ENCODE measurements at regions not wholly inside any gene's neighbourhood (a gene's known extent, or its start where the extent isn't known, plus 50 kb on each side); places are given as distances from the start of the nearest gene placed in this dataset.
"Not testable (repeated sequence)": the region's sequence is repeated elsewhere in the genome, so short reads cannot be mapped to it uniquely, and the experiment has no call there.

GRCh38 chr6:130613176-130613575 lies 214.0 kb upstream of the SMLR1 start:
- H3K4me3 Mint-ChIP-seq, result no peak overlapping the region
- Histone ChIP-seq H3K4me1 (ENCODE audit: control insufficient read depth, insufficient read depth, low read length) (no peaks in the 10 kb centered on the region), H3K9me3 (ENCODE audit: control insufficient read depth, low read length) (no peaks in the 10 kb centered on the region), H3K4me3 (ENCODE audit: low read length) (no peak overlapping the region), H3K27me3 (ENCODE audit: control insufficient read depth, insufficient read depth, low read length, poor library complexity, severe bottlenecking) (no peaks in the 10 kb centered on the region), H3K9ac (ENCODE audit: extremely low read depth, low read length, poor library complexity, severe bottlenecking) (no peak overlapping the region), H3K27ac (ENCODE audit: low read depth, low read length) (no peak overlapping the region), H3K36me3 (ENCODE audit: control insufficient read depth, insufficient read depth, low read length) (no peaks in the 10 kb centered on the region)
- no peaks in the 10 kb centered on the region for H3K27me3 Mint-ChIP-seq (ENCODE audit: insufficient read depth)
- H3K4me1 Mint-ChIP-seq, result peaks cover 8% of the 10 kb centered on the region
- TF ChIP-seq CTCF (conservative IDR thresholded peaks at IDR 0.05), result no peak
- 93 to 97% methylated on average over 6 to 7 of the region's 7 CpGs for WGBS, 2 experiments (ENCODE audit: insufficient coverage in 1 of 2, insufficient read length in 1 of 2)
- no peaks in the 10 kb centered on the region for H3K36me3 Mint-ChIP-seq (ENCODE audit: low read depth)
- no peak for DNase-seq
- H3K9me3 Mint-ChIP-seq, result no peaks in the 10 kb centered on the region
- no peak overlapping the region for H3K27ac Mint-ChIP-seq

- no peak for DNase-seq
- no peaks in the 10 kb centered on the region for H3K36me3 Mint-ChIP-seq (ENCODE audit: low read depth)
- Histone ChIP-seq H3K4me3 (ENCODE audit: low read length) (no peak overlapping the region), H3K9ac (ENCODE audit: extremely low read depth, low read length, poor library complexity, severe bottlenecking) (no peak overlapping the region), H3K27me3 (ENCODE audit: control insufficient read depth, insufficient read depth, low read length, poor library complexity, severe bottlenecking) (no peaks in the 10 kb centered on the region), H3K9me3 (ENCODE audit: control insufficient read depth, low read length) (no peaks in the 10 kb centered on the region), H3K27ac (ENCODE audit: low read depth, low read length) (no peak overlapping the region), H3K36me3 (ENCODE audit: control insufficient read depth, insufficient read depth, low read length) (no peaks in the 10 kb centered on the region), H3K4me1 (ENCODE audit: control insufficient read depth, insufficient read depth, low read length) (no peaks in the 10 kb centered on the region)
- no peaks in the 10 kb centered on the region for H3K9me3 Mint-ChIP-seq
- no peak overlapping the region for H3K4me3 Mint-ChIP-seq
- H3K27me3 Mint-ChIP-seq (ENCODE audit: insufficient read depth), result no peaks in the 10 kb centered on the region
- 80 to 91% methylated on average over 1 of the region's 1 CpG for WGBS, 2 experiments (ENCODE audit: insufficient coverage in 1 of 2, insufficient read length in 1 of 2)
- H3K27ac Mint-ChIP-seq, result no peak overlapping the region
- TF ChIP-seq CTCF (conservative IDR thresholded peaks at IDR 0.05), result no peak
- peaks cover 8% of the 10 kb centered on the region for H3K4me1 Mint-ChIP-seq
Observed at GRCh38 chr6:130615816-130616215, 211.4 kb upstream of the SMLR1 start.

GRCh38 chr6:130617658-130618057 lies 209.5 kb upstream of the SMLR1 start:
- H3K4me3 ChIP-seq (ENCODE audit: low read length), result no peak overlapping the region
- no peaks in the 10 kb centered on the region for H3K4me1 ChIP-seq (ENCODE audit: control insufficient read depth, insufficient read depth, low read length)
- Mint-ChIP-seq H3K4me3 (no peak overlapping the region), H3K9me3 (no peaks in the 10 kb centered on the region), H3K27me3 (ENCODE audit: insufficient read depth) (no peaks in the 10 kb centered on the region), H3K4me1 (peaks cover 8% of the 10 kb centered on the region), H3K27ac (no peak overlapping the region), H3K36me3 (ENCODE audit: low read depth) (no peaks in the 10 kb centered on the region)
- TF ChIP-seq CTCF (conservative IDR thresholded peaks at IDR 0.05), result no peak
- no peaks in the 10 kb centered on the region for H3K27me3 ChIP-seq (ENCODE audit: control insufficient read depth, insufficient read depth, low read length, poor library complexity, severe bottlenecking)
- 74% methylated on average over 2 of the region's 2 CpGs; no CpG with 5 or more reads in 1 of the 2 experiments for WGBS, 2 experiments (ENCODE audit: insufficient coverage in 1 of 2, insufficient read length in 1 of 2)
- H3K9ac ChIP-seq (ENCODE audit: extremely low read depth, low read length, poor library complexity, severe bottlenecking), result no peak overlapping the region
- DNase-seq, result no peak
- H3K9me3 ChIP-seq (ENCODE audit: control insufficient read depth, low read length), result no peaks in the 10 kb centered on the region
- H3K36me3 ChIP-seq (ENCODE audit: control insufficient read depth, insufficient read depth, low read length), result no peaks in the 10 kb centered on the region
- H3K27ac ChIP-seq (ENCODE audit: low read depth, low read length), result no peak overlapping the region

GRCh38 chr6:130618806-130619205 lies 208.4 kb upstream of the SMLR1 start:
- H3K27me3 ChIP-seq (ENCODE audit: control insufficient read depth, insufficient read depth, low read length, poor library complexity, severe bottlenecking); H3K36me3 ChIP-seq (ENCODE audit: control insufficient read depth, insufficient read depth, low read length); H3K27ac Mint-ChIP-seq; H3K36me3 Mint-ChIP-seq (ENCODE audit: low read depth); H3K4me1 Mint-ChIP-seq; H3K4me3 ChIP-seq (ENCODE audit: low read length); H3K9me3 ChIP-seq (ENCODE audit: control insufficient read depth, low read length); H3K27me3 Mint-ChIP-seq (ENCODE audit: insufficient read depth); H3K9me3 Mint-ChIP-seq; H3K4me3 Mint-ChIP-seq; H3K9ac ChIP-seq (ENCODE audit: extremely low read depth, low read length, poor library complexity, severe bottlenecking); H3K27ac ChIP-seq (ENCODE audit: low read depth, low read length); DNase-seq; H3K4me1 ChIP-seq (ENCODE audit: control insufficient read depth, insufficient read depth, low read length): not testable (repeated sequence)
- 95% methylated on average over 5 of the region's 5 CpGs; no CpG with 5 or more reads in 1 of the 2 experiments for WGBS, 2 experiments (ENCODE audit: insufficient coverage in 1 of 2, insufficient read length in 1 of 2)
